Gastrocnemius medialis (tissue), 4 donors: ENCODE measurements at regions not wholly inside any gene's neighbourhood (a gene's known extent, or its start where the extent isn't known, plus 50 kb on each side); places are given as distances from the start of the nearest gene placed in this dataset.

Source experiments
- POLR2A ChIP-seq, 2 donors: fragments of 450-650 bp; IDR thresholded peaks; one replicate each; pipeline ENCODE4 v1.6.1; 2017; ENCODE audit warnings: antibody characterized with exemption in 2 of 2, mild to moderate bottlenecking in 2 of 2, moderate library complexity in 2 of 2
- TF ChIP-seq, protein P1 (sequence below), 5 experiments: fragments of 450-650 bp in 3 of 5; fragments of 200-600 bp in 2 of 5; sonication (generic) in 2 of 5; IDR thresholded peaks in 4 of 5; conservative IDR thresholded peaks in 1 of 5; 1 replicate in 4 of 5; 2 replicates in 1 of 5; pipeline ENCODE4 v1.5.1; 2016 to 2019; ENCODE audit warnings: antibody characterized with exemption in 5 of 5, mild to moderate bottlenecking in 3 of 5, moderate library complexity in 3 of 5

DNA sequence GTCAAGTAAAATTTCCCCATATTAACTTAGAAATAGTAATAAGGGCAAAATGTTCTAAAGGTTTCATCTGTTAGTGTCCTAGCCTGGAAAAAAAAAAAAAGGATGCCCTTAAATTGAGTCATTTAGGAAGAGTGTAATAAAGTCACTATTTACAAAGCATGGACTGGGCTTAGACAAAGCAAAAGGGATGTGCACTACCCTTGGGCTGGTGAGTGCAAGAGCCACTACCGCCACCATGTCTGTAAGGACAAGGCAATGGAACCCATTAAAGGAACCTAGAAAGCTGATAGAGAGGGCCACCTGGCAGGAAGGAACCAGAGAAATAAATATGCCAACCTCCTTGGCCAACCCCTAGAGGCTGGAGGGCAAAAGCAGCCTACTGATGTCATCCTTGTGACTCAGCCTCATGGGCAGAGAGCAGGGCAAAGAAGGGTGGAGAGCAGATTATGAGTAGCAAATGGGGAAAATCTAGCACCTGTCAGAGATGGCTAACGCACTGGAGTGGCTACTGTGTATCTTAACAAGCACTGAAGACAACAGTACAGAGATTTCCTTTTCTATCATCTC is 59.5 kb upstream of the FUT8 start:
- TF ChIP-seq, protein P1, sequence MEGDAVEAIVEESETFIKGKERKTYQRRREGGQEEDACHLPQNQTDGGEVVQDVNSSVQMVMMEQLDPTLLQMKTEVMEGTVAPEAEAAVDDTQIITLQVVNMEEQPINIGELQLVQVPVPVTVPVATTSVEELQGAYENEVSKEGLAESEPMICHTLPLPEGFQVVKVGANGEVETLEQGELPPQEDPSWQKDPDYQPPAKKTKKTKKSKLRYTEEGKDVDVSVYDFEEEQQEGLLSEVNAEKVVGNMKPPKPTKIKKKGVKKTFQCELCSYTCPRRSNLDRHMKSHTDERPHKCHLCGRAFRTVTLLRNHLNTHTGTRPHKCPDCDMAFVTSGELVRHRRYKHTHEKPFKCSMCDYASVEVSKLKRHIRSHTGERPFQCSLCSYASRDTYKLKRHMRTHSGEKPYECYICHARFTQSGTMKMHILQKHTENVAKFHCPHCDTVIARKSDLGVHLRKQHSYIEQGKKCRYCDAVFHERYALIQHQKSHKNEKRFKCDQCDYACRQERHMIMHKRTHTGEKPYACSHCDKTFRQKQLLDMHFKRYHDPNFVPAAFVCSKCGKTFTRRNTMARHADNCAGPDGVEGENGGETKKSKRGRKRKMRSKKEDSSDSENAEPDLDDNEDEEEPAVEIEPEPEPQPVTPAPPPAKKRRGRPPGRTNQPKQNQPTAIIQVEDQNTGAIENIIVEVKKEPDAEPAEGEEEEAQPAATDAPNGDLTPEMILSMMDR (IDR thresholded peaks at IDR 0.05 in 4 of 5, conservative IDR thresholded peaks at IDR 0.05 in 1 of 5), result no peak
- TF ChIP-seq POLR2A (IDR thresholded peaks at IDR 0.05), result no peak
